Heart left ventricle (tissue), 16 donors: ENCODE measurements at regions not wholly inside any gene's neighbourhood (a gene's known extent, or its start where the extent isn't known, plus 50 kb on each side); places are given as distances from the start of the nearest gene placed in this dataset.

Source experiments
- ATAC-seq, 4 donors: fragments of 200-7000 bp; cut with Tn5 transposase; one replicate each; pipeline ENCODE4 v1.9.1; 2020 to 2022; ENCODE audit warnings: moderate library complexity in 4 of 4, mild to moderate bottlenecking in 3 of 4, moderate number of reproducible peaks in 1 of 4
- DNase-seq, 5 donors: peaks; one replicate each; pipeline ENCODE4 v3.0.0-alpha.2; 2020
- H3K27ac ChIP-seq, 12 donors: fragments of 200-600 bp; sonication (generic) in 4 of 12; one replicate each; pipeline versions ENCODE4 v1.5.0 to v1.8.0; 2016 to 2022; ENCODE audit warnings: mild to moderate bottlenecking in 2 of 12
- H3K27me3 ChIP-seq, 9 donors: fragments of 200-600 bp; sonication (generic) in 2 of 9; one replicate each; pipeline versions ENCODE4 v1.5.1 to v1.8.0; 2016 to 2022; ENCODE audit warnings: mild to moderate bottlenecking in 3 of 9
- H3K36me3 ChIP-seq, 9 donors: fragments of 200-600 bp; sonication (generic) in 2 of 9; one replicate each; pipeline versions ENCODE4 v1.5.0 to v1.8.0; 2018 to 2022; ENCODE audit warnings: mild to moderate bottlenecking in 2 of 9
- H3K4me1 ChIP-seq, 12 donors: fragments of 200-600 bp; sonication (generic) in 4 of 12; one replicate each; pipeline versions ENCODE4 v1.5.0 to v1.8.0; 2016 to 2022; ENCODE audit warnings: mild to moderate bottlenecking in 3 of 12
- H3K4me3 ChIP-seq, 12 donors: fragments of 200-600 bp; sonication (generic) in 4 of 12; one replicate each; pipeline versions ENCODE4 v1.5.0 to v1.8.0; 2017 to 2022; ENCODE audit warnings: mild to moderate bottlenecking in 9 of 12, moderate library complexity in 4 of 12
- H3K9me3 ChIP-seq, 12 donors: fragments of 200-600 bp; sonication (generic) in 4 of 12; one replicate each; pipeline versions ENCODE4 v1.5.0 to v1.8.0; 2016 to 2022; ENCODE audit warnings: mild to moderate bottlenecking in 1 of 12
- CTCF ChIP-seq, 12 donors: fragments of 200-600 bp; sonication (generic) in 4 of 12; IDR thresholded peaks; one replicate each; pipeline versions ENCODE4 v1.5.0 to v1.8.0; 2018 to 2022; ENCODE audit warnings: antibody characterized with exemption in 12 of 12, mild to moderate bottlenecking in 5 of 12
- POLR2A ChIP-seq, 2 donors: fragments of 450-650 bp; IDR thresholded peaks; one replicate each; pipeline ENCODE4 v1.6.1; 2017; ENCODE audit warnings: antibody characterized with exemption in 2 of 2, mild to moderate bottlenecking in 2 of 2, moderate library complexity in 2 of 2
- WGBS, 4 donors: extraction: QIAGEN DNeasy Blood & Tissue Kit in 2 of 4; methylation state at CpG; one replicate each; pipeline versions ENCODE4 v1.1.5 to v1.1.7; 2013 to 2018; 5-methylcytosine and 5-hydroxymethylcytosine counted together
- intact Hi-C, 10 donors: fragments of 100-400 bp; cut with DNase I; formaldehyde crosslinking; loops; one replicate each; pipeline versions ENCODE4 v1.11.1 to v1.14.2; 2022
- donor health status: ischemic (EF 13 %, LVEDD 7.1; RV severe dilation, severe dysfunction).
- donor health status: healthy with polysubstance abuse.
- donor health status: DM: no; HTN: yes; CAD: no.
- donor health status: DM: no; HTN: no; CAD: no.
- donor health status: ischemic (EF 25% LVEDD 6.9; RV normal size, moderate dysfunction).
- donor health status: ischemic (EF 25% LVEDD 5.7; RV mildly dilated, moderate dysfunction).
- donor health status: healthy.
- donor health status: DM: yes; HTN: yes; CAD: no.
- donor health status: ischemic (EF 35%, LVEDD 5.7; RV mildly dilated, moderate dysfunction).
- donor health status: nonischemic (EF 11% LVEDD 7.7; RV severe dilation, severe dysfunction).
- donor health status: DM: yes; HTN: yes; CAD: no.
- donor health status: PGD.
- donor health status: ischemic (EF 29% LVEDD 5.4; RV normal size, mild dysfunction).
- donor health status: nonischemic (EF 23%, LVEDD 6.1; RV moderate dilation, normal function).

- Histone ChIP-seq H3K27ac (no peak overlapping the region), H3K36me3 (peaks cover 0 to 3% (median 0%) of the 10 kb centered on the region in 9 donors), H3K4me1 (no peaks in the 10 kb centered on the region), H3K9me3 (no peaks in the 10 kb centered on the region), H3K27me3 (no peaks in the 10 kb centered on the region), H3K4me3 (no peak overlapping the region)
- no peak for ATAC-seq
- 86 to 95% (median 90%) methylated on average over 1 of the region's 1 CpG for WGBS, 4 donors
- intact Hi-C loops: no loop called here
- DNase-seq: no peak
- TF ChIP-seq POLR2A (IDR thresholded peaks at IDR 0.05): no peak
- no peak for TF ChIP-seq CTCF (IDR thresholded peaks at IDR 0.05)
These were observed 132.7 kb upstream of the POU5F2 start for GRCh38 chr5:93874080-93874479.

GRCh38 chr5:93873211-93873736, 131.9 kb upstream of the POU5F2 start:
- WGBS, 4 donors: 95 to 100% (median 97%) methylated on average over 1 of the region's 1 CpG
- ATAC-seq (no peak), DNase-seq (no peak)
- peaks cover 0 to 3% (median 0%) of the 10 kb centered on the region in 9 donors for H3K36me3 ChIP-seq
- no peaks in the 10 kb centered on the region for H3K9me3 ChIP-seq
- intact Hi-C loops: no loop called here
- TF ChIP-seq POLR2A (IDR thresholded peaks at IDR 0.05) (no peak), CTCF (IDR thresholded peaks at IDR 0.05) (no peak)
- H3K4me3 ChIP-seq: no peak overlapping the region
- no peaks in the 10 kb centered on the region for H3K4me1 ChIP-seq
- H3K27ac ChIP-seq: no peak overlapping the region
- no peaks in the 10 kb centered on the region for H3K27me3 ChIP-seq

GRCh38 chr5:93870649-93871048, 129.2 kb upstream of the POU5F2 start:
- no peak for DNase-seq
- H3K36me3 ChIP-seq: peaks cover 0 to 3% (median 0%) of the 10 kb centered on the region in 9 donors
- 83 to 91% (median 87%) methylated on average over 3 of the region's 3 CpGs for WGBS, 4 donors
- no peak for TF ChIP-seq POLR2A (IDR thresholded peaks at IDR 0.05)
- no peak for TF ChIP-seq CTCF (IDR thresholded peaks at IDR 0.05)
- intact Hi-C loops: no loop called here
- H3K27me3 ChIP-seq: no peaks in the 10 kb centered on the region
- no peak overlapping the region for H3K4me3 ChIP-seq
- ATAC-seq: no peak
- no peaks in the 10 kb centered on the region for H3K4me1 ChIP-seq
- no peaks in the 10 kb centered on the region for H3K9me3 ChIP-seq
- H3K27ac ChIP-seq: no peak overlapping the region

- intact Hi-C loops: no loop called here
- Histone ChIP-seq H3K36me3 (peaks cover 0 to 11% (median 0%) of the 10 kb centered on the region in 9 donors), H3K4me3 (no peak overlapping the region), H3K9me3 (no peaks in the 10 kb centered on the region), H3K27me3 (no peaks in the 10 kb centered on the region), H3K27ac (no peak overlapping the region), H3K4me1 (no peaks in the 10 kb centered on the region)
- no peak for ATAC-seq
- WGBS, 4 donors: 98 to 100% (median 98%) methylated on average over 6 of the region's 6 CpGs
- no peak for DNase-seq
- TF ChIP-seq POLR2A (IDR thresholded peaks at IDR 0.05) (no peak), CTCF (IDR thresholded peaks at IDR 0.05) (no peak)
These were observed 127.5 kb upstream of the POU5F2 start for GRCh38 chr5:93868851-93869250.
